ENCODE measurements at regions not wholly inside any gene's neighbourhood (a gene's known extent, or its start where the extent isn't known, plus 50 kb on each side); places are given as distances from the start of the nearest gene placed in this dataset.
A peak's percentile ranks its signal among the peaks of the same experiment; 100 is the strongest.
"Not testable (repeated sequence)": the region's sequence is repeated elsewhere in the genome, so short reads cannot be mapped to it uniquely, and the experiment has no call there.

- DNase-seq (ENCODE audit: low read depth in 2 of 2, low spot score in 1 of 2), result not testable (repeated sequence)
Observed at GRCh38 chr5:91285062-91285461, 98.1 kb downstream of the ARRDC3 start.

- DNase-seq (ENCODE audit: low read depth in 2 of 2, low spot score in 1 of 2), result no peak
Observed at GRCh38 chr5:91283899-91284298, 99.2 kb downstream of the ARRDC3 start.

DNA sequence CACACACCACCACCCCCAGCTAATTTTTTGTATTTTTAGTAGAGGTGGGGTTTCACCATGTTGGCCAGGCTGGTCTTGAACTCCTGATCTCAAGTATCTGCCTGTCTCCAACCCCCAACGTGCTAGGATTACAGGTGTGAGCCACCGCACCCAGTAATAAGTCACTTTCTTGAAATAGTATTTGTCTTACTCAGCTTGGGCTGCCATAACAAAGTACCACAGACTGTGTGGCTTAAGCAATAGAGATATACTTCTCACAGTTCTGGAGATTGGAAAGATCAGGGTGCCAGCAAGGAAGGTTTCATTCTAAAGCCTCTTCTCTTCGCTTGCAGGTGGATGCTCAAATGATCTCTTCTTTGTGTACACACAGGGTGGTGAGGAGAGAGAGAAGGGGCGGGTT, 99.8 kb downstream of the ARRDC3 start:
- DNase-seq (ENCODE audit: low read depth in 2 of 2, low spot score in 1 of 2), result no peak

DNA sequence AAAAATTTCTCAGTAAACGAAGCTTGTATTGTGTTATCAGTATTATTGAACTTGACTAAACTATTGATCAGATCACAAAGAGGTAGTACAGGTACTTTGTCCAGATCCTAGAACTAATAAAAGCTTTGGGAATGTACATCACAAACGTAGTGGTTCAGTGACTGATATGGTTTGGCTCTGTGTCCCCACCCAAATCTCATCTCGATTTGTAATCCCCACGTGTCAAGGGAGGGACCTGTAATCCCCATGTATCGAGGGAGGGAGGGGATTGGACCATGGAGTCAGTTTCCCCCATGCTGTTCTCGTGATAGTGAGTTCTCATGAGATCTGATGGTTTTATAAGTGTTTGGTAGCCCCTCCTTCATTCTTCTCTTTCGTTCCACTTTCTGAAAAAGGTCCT, 100.9 kb downstream of the ARRDC3 start:
- no peak for DNase-seq (ENCODE audit: low read depth in 2 of 2, low spot score in 1 of 2)

- no peak for DNase-seq (ENCODE audit: low read depth in 2 of 2, low spot score in 1 of 2)
Observed at GRCh38 chr5:91281401-91281800, 101.7 kb downstream of the ARRDC3 start.

- peak; percentile 59 to 77 for DNase-seq (ENCODE audit: low read depth in 2 of 2, low spot score in 1 of 2)
Observed at GRCh38 chr5:91280362-91281269, 102.5 kb downstream of the ARRDC3 start.

GRCh38 chr5:91277840-91278239, 105.3 kb downstream of the ARRDC3 start:
- no peak for DNase-seq (ENCODE audit: low read depth in 2 of 2, low spot score in 1 of 2)

- DNase-seq (ENCODE audit: low read depth in 2 of 2, low spot score in 1 of 2), result no peak
Observed at GRCh38 chr5:91277093-91277626, 106.0 kb downstream of the ARRDC3 start.

- no peak for DNase-seq (ENCODE audit: low read depth in 2 of 2, low spot score in 1 of 2)
Observed at GRCh38 chr5:91272858-91273257, 110.3 kb downstream of the ARRDC3 start.

GRCh38 chr5:91271999-91272398, 111.1 kb downstream of the ARRDC3 start:
- DNase-seq (ENCODE audit: low read depth in 2 of 2, low spot score in 1 of 2), result no peak

GRCh38 chr5:91269198-91269597, 113.9 kb downstream of the ARRDC3 start:
- no peak for DNase-seq (ENCODE audit: low read depth in 2 of 2, low spot score in 1 of 2)

DNA sequence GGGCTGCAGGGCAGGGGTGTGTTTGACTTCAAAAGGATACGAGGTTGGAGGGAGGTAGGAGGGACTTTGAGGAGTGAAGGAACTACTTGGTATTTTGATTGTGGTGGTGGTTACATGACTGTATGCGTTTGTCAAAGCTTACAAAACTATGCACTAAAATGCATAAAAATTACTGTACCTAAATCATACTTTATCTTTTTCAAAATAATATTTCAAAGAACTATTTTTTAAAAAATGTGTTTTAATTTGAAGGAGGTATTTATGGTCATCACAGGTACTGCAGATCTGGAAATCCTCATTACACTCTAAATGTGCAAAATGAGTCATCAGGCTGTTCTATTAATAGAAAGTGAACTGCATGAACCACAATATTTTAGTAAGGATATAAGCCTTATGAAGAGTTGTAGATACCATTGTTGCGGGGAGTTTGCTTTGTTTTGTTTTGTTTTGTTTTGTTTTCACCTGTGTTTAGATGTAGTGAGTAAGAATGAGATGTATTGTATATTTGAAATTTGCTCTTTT, 116.9 kb downstream of the ARRDC3 start:
- DNase-seq (ENCODE audit: low read depth in 2 of 2, low spot score in 1 of 2), result no peak

DNA sequence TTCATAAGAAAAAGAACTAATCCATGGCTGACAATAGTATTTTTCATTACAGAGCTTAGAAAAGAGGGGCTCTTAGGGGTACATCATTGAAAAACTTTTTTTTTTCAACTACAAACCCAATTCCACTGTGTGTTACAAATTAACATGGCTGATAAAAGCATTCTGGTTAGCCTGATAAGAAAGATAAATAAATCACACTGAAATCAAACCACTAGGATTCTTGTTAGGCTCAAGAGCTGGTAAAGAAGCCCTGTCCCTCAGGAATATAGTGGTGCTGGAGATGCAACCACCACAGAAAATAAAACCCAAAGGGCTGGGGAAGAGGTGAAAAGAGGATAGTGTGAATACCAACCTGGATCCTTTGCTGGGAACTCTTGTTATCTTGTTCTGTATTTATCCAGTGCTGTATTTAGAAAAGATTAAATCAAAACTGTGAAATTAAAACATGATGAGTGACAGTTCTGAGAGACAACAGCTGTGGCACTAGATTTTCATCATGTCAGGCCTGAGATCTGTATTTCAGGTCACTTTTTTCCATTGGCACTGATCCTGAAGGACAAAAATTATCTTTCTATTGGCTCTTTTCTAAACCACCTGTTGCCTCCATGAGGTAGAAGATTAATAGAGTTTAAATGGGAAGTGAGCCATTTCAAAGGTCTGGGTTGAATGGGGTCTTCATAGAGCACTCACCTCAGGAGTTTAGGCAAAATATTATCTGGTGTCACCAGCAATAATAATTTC, 118.6 kb downstream of the ARRDC3 start:
- DNase-seq (ENCODE audit: low read depth in 2 of 2, low spot score in 1 of 2), result no peak

DNA sequence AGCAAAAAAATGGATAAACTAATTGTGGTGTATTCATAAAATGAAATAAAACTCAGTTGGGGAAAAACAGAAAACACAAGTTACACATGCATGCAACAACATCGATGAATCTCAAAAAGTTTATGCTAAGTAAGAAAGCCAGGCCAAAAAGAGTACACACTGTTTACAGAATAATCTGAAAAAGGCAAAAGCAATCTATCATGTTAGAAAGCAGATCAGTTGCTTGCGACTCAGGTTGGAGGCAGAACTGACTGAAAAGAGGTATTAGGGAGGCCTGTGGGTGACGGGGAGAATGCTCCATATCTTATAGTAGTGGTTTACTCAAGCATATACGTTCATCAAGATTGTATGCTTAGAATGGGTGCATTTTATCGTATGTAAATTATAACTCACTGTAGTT, 119.2 kb downstream of the ARRDC3 start:
- DNase-seq (ENCODE audit: low read depth in 2 of 2, low spot score in 1 of 2), result no peak

DNA sequence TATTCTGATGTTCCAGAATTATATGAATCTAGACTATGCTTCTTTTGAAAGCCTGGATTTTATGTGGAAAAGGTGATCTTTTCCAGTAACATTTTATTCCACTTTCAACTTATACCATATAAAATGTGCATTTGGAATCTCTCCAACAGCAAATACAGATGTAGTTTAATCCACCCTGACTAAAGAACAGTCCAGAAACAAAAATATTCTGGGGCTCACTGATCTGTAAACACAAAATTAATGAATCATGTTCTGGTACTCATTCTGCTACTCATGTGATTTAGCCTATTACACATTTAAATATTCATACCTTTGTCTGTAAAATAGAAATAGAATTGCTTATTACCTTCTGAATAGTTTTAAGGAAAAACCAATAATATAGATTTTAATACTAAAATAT, 125.8 kb downstream of the ARRDC3 start:
- no peak for DNase-seq (ENCODE audit: low read depth in 2 of 2, low spot score in 1 of 2)

GRCh38 chr5:91256142-91256524, 127.0 kb downstream of the ARRDC3 start:
- DNase-seq (ENCODE audit: low read depth in 2 of 2, low spot score in 1 of 2), result no peak

- no peak for DNase-seq (ENCODE audit: low read depth in 2 of 2, low spot score in 1 of 2)
Observed at GRCh38 chr5:91255396-91256141, 127.5 kb downstream of the ARRDC3 start.

- no peak for DNase-seq (ENCODE audit: low read depth in 2 of 2, low spot score in 1 of 2)
Observed at GRCh38 chr5:91252916-91253315, 130.2 kb downstream of the ARRDC3 start.

GRCh38 chr5:91245871-91246270, 137.2 kb downstream of the ARRDC3 start:
- no peak for DNase-seq (ENCODE audit: low read depth in 2 of 2, low spot score in 1 of 2)

GRCh38 chr5:91245074-91245452, 138.1 kb downstream of the ARRDC3 start:
- DNase-seq (ENCODE audit: low read depth in 2 of 2, low spot score in 1 of 2), result no peak

DNA sequence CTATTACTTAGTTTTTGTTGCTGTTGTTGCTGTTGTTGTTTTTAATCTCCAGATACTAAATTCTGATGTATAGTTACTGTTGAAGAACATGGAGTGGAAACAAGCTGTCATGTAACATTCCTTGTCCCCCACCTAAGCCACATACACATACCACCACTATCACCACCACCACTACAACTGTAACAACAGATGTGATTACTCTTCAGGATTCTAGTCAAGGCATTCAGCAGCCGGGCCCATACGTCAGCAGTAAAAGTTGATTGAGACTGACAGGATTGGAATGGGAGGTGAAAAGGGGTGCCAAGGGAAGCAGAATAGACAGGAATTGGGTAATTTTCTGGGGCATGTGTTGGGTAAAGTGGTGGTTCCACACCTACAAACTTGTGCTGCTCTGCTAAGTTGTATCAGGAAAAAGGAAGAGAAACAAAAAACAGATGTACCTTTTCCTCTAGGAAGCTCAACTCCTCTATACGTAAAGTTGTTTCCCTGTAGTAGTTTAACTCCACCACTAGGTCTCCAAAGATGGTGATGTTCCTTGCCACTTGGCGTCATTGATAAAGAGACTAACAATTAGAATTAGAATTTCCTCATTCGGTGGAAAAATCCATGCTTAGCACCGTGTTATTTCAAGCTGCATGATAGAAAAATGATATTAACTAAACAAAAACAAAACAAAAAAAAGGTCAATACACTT, 138.6 kb downstream of the ARRDC3 start:
- DNase-seq (ENCODE audit: low read depth in 2 of 2, low spot score in 1 of 2), result no peak

All from stimulated activated CD8-positive, alpha-beta memory T cell treated with anti-CD3 and anti-CD28 coated beads, Interleukin-4, amount 100 ng/mL, for 1 hour (primary cell).